Ovary (tissue), 7 donors: ENCODE measurements at regions not wholly inside any gene's neighbourhood (a gene's known extent, or its start where the extent isn't known, plus 50 kb on each side); places are given as distances from the start of the nearest gene placed in this dataset.
"Not testable (repeated sequence)": the region's sequence is repeated elsewhere in the genome, so short reads cannot be mapped to it uniquely, and the experiment has no call there.

Experiments used
- DNase-seq, 5 donors: peaks; one replicate each; pipeline ENCODE4 v3.0.0-alpha.2; 2019 to 2020
- H3K27ac ChIP-seq, 2 donors: fragments of 200-600 bp; one replicate each; pipeline versions ENCODE4 v1.5.1 to v1.8.0; 2019 to 2022
- H3K27me3 ChIP-seq: fragments of 200-600 bp; one replicate; pipeline ENCODE4 v1.8.0; 2022
- H3K36me3 ChIP-seq: fragments of 200-600 bp; sonication (generic); one replicate; pipeline ENCODE4 v1.5.1; 2019
- H3K4me1 ChIP-seq: one replicate; pipeline ENCODE4 v1.8.1; 2013; ENCODE audit warnings: mild to moderate bottlenecking, moderate library complexity; ENCODE audit not compliant: insufficient read depth
- H3K4me3 ChIP-seq: fragments of 200-600 bp; sonication (generic); one replicate; pipeline ENCODE4 v1.5.1; 2017
- H3K9me3 ChIP-seq, 2 donors: fragments of 200-600 bp in 1 of 2; sonication (generic) in 1 of 2; one replicate each; pipeline versions ENCODE4 v1.5.1 to v1.8.1; 2013 to 2019; ENCODE audit warnings: mild to moderate bottlenecking in 1 of 2, moderate library complexity in 1 of 2
- CTCF ChIP-seq, 3 donors: fragments of 450-650 bp in 2 of 3; fragments of 200-600 bp in 1 of 3; IDR thresholded peaks; one replicate each; pipeline versions ENCODE4 v1.5.1 to v1.8.0; 2016 to 2022; ENCODE audit warnings: antibody characterized with exemption in 3 of 3, mild to moderate bottlenecking in 1 of 3
- EP300 ChIP-seq: sonication (generic); formaldehyde crosslinking; IDR thresholded peaks from one replicate; pipeline ENCODE4 v1.6.1; 2017; ENCODE audit warnings: antibody characterized with exemption
- POLR2A ChIP-seq: fragments of 450-650 bp; IDR thresholded peaks from one replicate; pipeline ENCODE4 v1.6.1; 2017; ENCODE audit warnings: antibody characterized with exemption, mild to moderate bottlenecking, moderate library complexity
- WGBS, 3 donors: extraction: QIAGEN DNeasy Blood & Tissue Kit in 1 of 3; methylation state at CpG; one replicate each; pipeline versions ENCODE4 v1.1.5 to v1.1.7; 2013 to 2017; 5-methylcytosine and 5-hydroxymethylcytosine counted together
- intact Hi-C, 4 donors: fragments of 100-400 bp; cut with DNase I; formaldehyde crosslinking; loops; one replicate each; pipeline versions ENCODE4 v1.11.0 to v1.15.1; 2022 to 2023
- donor health status: DM: no; HTN: no; CAD: no; lungs with moderate emphysema.
- donor health status: DM: no; HTN: no; CAD: no.
- donor health status: Bipolar disorder and iron deficiency.
- donor health status: DM: no; HTN: no; CAD: no.
- donor health status: DM: yes; HTN: yes; CAD: no.

GRCh38 chr6:44002067-44002592, 125.1 kb downstream of the MRPL14 start:
- H3K36me3 ChIP-seq, result no peaks in the 10 kb centered on the region
- peaks cover 2% of the 10 kb centered on the region for H3K4me1 ChIP-seq
- intact Hi-C loops, result no loop called here
- peak overlapping the region; percentile 32 for H3K4me3 ChIP-seq
- H3K27ac ChIP-seq, result no peak overlapping the region
- 2 to 3% (median 2%) methylated on average over 24 to 37 of the region's 37 CpGs for WGBS, 3 donors
- H3K27me3 ChIP-seq, result no peaks in the 10 kb centered on the region
- DNase-seq, result peak in 1 of 5 donors; percentile 40
- no peaks in the 10 kb centered on the region for H3K9me3 ChIP-seq
- TF ChIP-seq EP300 (no peak), CTCF (IDR thresholded peaks at IDR 0.05) (no peak), POLR2A (no peak)

DNA sequence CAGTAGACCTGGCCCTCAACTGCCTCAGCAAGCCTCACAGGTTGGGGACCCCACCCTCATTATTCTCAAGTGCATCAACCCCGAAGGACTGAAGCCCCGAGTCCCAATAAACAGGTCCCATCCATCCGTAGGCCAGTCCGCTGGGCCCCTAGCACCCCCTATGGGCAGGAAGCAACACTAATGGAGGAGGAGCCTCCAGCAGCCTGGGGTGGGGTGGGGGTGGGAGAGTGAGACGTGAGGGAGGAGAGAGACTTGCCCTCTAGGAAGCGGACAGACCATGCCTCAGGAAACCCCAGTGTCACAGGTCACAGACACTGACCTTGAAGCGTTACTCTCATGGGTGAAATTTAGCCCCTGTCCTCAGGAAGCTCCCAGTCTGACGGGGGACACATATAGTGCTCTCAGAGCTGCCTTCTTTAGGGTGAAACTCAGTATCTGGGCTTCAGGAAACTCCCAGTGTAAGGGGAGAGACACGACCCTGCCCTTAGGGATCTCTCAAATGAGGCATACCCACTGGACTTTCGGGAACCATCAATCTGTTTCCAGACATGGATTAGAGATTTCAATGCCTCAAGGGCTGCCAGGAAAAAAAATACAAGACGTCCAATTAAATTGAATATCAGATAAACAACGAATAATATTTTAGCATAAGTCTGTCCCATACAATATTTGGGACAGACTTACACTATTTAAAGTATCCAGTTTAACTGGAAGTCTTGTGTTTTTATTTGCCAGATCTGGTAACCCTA, 125.8 kb downstream of the MRPL14 start:
- H3K4me1 ChIP-seq, result peaks cover 2% of the 10 kb centered on the region
- DNase-seq, result peak in 2 of 5 donors; percentile 12 to 32
- 34 to 51% (median 39%) methylated on average over 12 of the region's 12 CpGs for WGBS, 3 donors
- no peaks in the 10 kb centered on the region for H3K27me3 ChIP-seq
- no peaks in the 10 kb centered on the region for H3K36me3 ChIP-seq
- no peak overlapping the region for H3K4me3 ChIP-seq
- no peaks in the 10 kb centered on the region for H3K9me3 ChIP-seq
- intact Hi-C loops, result no loop called here
- no peak overlapping the region for H3K27ac ChIP-seq
- no peak for TF ChIP-seq POLR2A
- no peak for TF ChIP-seq CTCF (IDR thresholded peaks at IDR 0.05)
- TF ChIP-seq EP300, result no peak

GRCh38 chr6:44000164-44000842, 126.9 kb downstream of the MRPL14 start:
- no peaks in the 10 kb centered on the region for H3K36me3 ChIP-seq
- no peak overlapping the region for H3K27ac ChIP-seq
- H3K4me3 ChIP-seq, result no peak overlapping the region
- H3K9me3 ChIP-seq, result no peaks in the 10 kb centered on the region
- H3K4me1 ChIP-seq, result peaks cover 2% of the 10 kb centered on the region
- H3K27me3 ChIP-seq, result no peaks in the 10 kb centered on the region
- 69 to 76% (median 73%) methylated on average over 14 of the region's 14 CpGs for WGBS, 3 donors
- TF ChIP-seq POLR2A, result no peak
- no peak for TF ChIP-seq CTCF (IDR thresholded peaks at IDR 0.05)
- no peak for TF ChIP-seq EP300
- peak in 2 of 5 donors; percentile 14 to 28 for DNase-seq
- intact Hi-C loops, result no loop called here

DNA sequence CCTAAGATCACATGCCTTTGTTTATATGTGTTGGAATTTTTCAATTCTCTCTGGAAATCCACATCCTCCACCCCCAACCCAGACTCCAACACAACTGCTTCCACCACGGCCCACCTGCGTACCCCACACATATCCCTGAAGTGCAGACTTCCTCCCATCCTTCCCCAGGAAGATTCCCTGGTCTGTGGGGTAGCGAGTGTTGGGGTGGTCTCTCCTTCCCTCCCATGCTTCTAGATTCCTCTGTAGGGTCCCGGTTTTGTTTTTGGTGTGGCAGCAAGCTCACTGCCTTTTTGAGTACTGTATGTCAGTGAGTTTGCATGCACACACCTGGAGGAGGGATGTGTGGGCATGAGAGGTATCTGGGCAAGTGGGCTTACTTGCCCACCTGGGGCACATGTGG, 127.6 kb downstream of the MRPL14 start:
- peaks cover 2% of the 10 kb centered on the region for H3K4me1 ChIP-seq
- H3K27ac ChIP-seq, result no peak overlapping the region
- no peak overlapping the region for H3K4me3 ChIP-seq
- H3K9me3 ChIP-seq, result no peaks in the 10 kb centered on the region
- TF ChIP-seq EP300 (no peak), CTCF (IDR thresholded peaks at IDR 0.05) (no peak), POLR2A (no peak)
- 91 to 96% (median 93%) methylated on average over 4 of the region's 4 CpGs for WGBS, 3 donors
- DNase-seq, result no peak
- intact Hi-C loops, result no loop called here
- H3K27me3 ChIP-seq, result no peaks in the 10 kb centered on the region
- no peaks in the 10 kb centered on the region for H3K36me3 ChIP-seq

DNA sequence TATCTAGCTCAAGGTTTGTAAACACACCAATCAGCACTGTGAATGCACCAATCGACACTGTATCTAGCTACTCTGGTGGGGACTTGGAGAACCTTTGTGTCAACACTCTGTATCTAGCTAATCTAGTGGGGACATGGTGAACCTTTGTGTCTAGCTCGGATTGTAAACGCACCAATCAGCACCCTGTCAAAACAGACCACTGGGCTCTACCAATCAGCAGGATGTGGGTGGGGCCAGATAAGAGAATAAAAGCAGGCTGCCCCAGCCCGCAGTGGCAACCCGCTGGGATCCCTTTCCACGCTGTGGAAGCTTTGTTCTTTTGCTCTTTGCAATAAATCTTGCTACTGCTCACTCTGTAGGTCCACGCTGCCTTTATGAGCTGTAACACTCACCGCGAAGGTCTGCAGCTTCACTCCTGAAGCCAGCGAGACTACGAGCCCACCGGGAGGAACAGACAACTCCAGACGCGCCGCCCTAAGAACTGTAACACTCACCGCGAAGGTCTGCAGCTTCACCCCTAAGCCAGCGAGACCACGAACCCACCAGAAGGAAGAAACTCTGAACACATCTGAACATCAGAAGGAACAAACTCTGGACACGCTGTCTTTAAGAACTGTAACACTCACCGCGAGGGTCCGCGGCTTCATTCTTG, 128.5 kb downstream of the MRPL14 start:
- H3K4me1 ChIP-seq, H3K27me3 ChIP-seq, H3K9me3 ChIP-seq, H3K36me3 ChIP-seq, H3K27ac ChIP-seq, intact Hi-C loops, H3K4me3 ChIP-seq: not testable (repeated sequence)
- 90 to 94% (median 91%) methylated on average over 24 of the region's 24 CpGs for WGBS, 3 donors
- peak in 1 of 5 donors; percentile 13 for DNase-seq

DNA sequence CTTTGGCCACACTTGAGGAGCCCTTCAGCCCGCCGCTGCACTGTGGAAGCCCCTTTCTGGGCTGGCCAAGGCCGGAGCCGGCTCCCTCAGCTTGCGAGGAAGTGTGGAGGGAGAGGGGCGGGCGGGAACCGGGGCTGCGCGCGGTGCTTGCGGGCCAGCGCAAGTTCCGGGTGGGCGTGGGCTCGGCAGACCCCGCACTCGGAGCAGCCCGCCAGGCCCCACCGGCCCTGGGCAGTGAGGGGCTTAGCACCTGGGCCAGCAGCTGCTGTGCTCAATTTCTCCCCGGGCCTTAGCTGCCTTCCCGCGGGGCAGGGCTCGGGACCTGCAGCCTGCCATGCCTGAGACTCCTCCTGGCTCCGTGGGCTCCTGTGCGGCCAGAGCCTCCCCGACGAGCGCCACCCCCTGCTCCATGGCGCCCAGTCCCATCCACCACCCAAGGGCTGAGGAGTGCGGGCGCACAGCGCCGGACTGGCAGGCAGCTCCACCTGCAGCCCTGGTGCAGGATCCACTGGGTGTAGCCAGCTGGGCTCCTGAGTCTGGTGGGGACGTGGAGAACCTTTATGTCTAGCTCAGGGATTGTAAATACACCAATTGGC, 129.2 kb downstream of the MRPL14 start:
- H3K27ac ChIP-seq, H3K4me3 ChIP-seq, H3K27me3 ChIP-seq, H3K4me1 ChIP-seq, intact Hi-C loops, H3K36me3 ChIP-seq, H3K9me3 ChIP-seq: not testable (repeated sequence)
- 95 to 98% (median 96%) methylated on average over 22 to 35 of the region's 35 CpGs for WGBS, 3 donors
- peak in 1 of 5 donors; percentile 22 for DNase-seq
